ENCODE measurements at regions not wholly inside any gene's neighbourhood (a gene's known extent, or its start where the extent isn't known, plus 50 kb on each side); places are given as distances from the start of the nearest gene placed in this dataset.

GRCh38 chr10:130847170-130847569, 464.4 kb downstream of the TCERG1L start:
- WGBS, 3 donors: 2 to 4% (median 2%) methylated on average over 1 of the region's 1 CpG
- Histone ChIP-seq H3K27me3 (no peaks in the 10 kb centered on the region), H3K9me3 (no peaks in the 10 kb centered on the region), H3K4me3 (no peak overlapping the region), H3K4me1 (ENCODE audit: insufficient read depth) (no peaks in the 10 kb centered on the region), H3K36me3 (no peaks in the 10 kb centered on the region), H3K27ac (no peak overlapping the region)
- no peak for DNase-seq
- no peak for TF ChIP-seq EP300 (IDR thresholded peaks at IDR 0.05)
- TF ChIP-seq, protein P1, sequence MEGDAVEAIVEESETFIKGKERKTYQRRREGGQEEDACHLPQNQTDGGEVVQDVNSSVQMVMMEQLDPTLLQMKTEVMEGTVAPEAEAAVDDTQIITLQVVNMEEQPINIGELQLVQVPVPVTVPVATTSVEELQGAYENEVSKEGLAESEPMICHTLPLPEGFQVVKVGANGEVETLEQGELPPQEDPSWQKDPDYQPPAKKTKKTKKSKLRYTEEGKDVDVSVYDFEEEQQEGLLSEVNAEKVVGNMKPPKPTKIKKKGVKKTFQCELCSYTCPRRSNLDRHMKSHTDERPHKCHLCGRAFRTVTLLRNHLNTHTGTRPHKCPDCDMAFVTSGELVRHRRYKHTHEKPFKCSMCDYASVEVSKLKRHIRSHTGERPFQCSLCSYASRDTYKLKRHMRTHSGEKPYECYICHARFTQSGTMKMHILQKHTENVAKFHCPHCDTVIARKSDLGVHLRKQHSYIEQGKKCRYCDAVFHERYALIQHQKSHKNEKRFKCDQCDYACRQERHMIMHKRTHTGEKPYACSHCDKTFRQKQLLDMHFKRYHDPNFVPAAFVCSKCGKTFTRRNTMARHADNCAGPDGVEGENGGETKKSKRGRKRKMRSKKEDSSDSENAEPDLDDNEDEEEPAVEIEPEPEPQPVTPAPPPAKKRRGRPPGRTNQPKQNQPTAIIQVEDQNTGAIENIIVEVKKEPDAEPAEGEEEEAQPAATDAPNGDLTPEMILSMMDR (IDR thresholded peaks at IDR 0.05): no peak
- no peak for TF ChIP-seq POLR2A (IDR thresholded peaks at IDR 0.05)
- intact Hi-C loops (cut with DNase I): no loop called here

DNA sequence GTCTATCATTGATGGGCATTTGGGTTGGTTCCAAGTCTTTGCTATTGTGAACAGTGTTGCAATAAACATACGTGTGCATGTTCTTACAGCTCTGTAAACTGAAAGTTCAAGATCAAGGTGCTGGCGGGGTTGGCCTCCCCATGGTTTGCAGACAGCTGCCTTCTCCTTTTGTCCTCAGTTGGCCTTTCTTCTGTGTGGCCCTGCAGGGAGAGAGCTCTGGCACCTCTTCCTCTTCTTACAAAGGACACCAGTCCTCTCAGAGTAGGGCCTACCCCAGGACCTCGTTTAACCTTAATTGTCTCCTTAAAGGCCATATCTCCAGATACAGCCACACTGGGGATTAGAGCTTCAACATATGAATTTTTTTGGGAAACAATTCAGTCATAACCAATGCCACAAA, 462.7 kb downstream of the TCERG1L start:
- H3K4me3 ChIP-seq: no peak overlapping the region
- TF ChIP-seq POLR2A (IDR thresholded peaks at IDR 0.05) (no peak), EP300 (IDR thresholded peaks at IDR 0.05) (no peak)
- TF ChIP-seq, protein P1 (IDR thresholded peaks at IDR 0.05): no peak
- no peaks in the 10 kb centered on the region for H3K36me3 ChIP-seq
- H3K27me3 ChIP-seq: no peaks in the 10 kb centered on the region
- H3K27ac ChIP-seq: no peak overlapping the region
- H3K4me1 ChIP-seq (ENCODE audit: insufficient read depth): no peaks in the 10 kb centered on the region
- no peak for DNase-seq
- intact Hi-C loops (cut with DNase I): no loop called here
- no peaks in the 10 kb centered on the region for H3K9me3 ChIP-seq
- 84 to 90% (median 85%) methylated on average over 3 of the region's 3 CpGs for WGBS, 3 donors

DNA sequence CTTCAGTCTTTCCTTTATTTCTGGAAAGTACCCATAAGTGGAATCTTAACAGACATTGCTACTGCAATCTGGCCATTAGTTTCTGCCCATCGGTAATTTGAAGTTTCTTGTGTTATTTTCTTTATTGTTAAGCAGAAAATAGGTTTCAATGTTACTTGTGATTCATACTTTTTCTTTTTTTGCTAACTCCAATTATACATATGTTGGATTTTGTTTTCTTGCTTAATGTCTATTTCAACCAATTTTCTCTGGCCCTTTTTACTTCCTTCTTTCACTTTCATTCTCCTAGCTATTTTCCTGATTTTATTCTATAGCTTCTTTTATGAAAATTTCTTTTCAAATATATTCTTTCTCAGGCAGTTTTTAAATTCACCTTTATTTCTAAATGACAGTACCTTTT, 457.4 kb downstream of the TCERG1L start:
- TF ChIP-seq EP300 (IDR thresholded peaks at IDR 0.05): no peak
- TF ChIP-seq, protein P1 (IDR thresholded peaks at IDR 0.05): no peak
- TF ChIP-seq POLR2A (IDR thresholded peaks at IDR 0.05): no peak
- Histone ChIP-seq H3K4me1 (ENCODE audit: insufficient read depth) (no peaks in the 10 kb centered on the region), H3K27me3 (no peaks in the 10 kb centered on the region), H3K27ac (no peak overlapping the region), H3K36me3 (no peaks in the 10 kb centered on the region), H3K9me3 (peaks cover 0 to 6% of the 10 kb centered on the region in 2 donors), H3K4me3 (no peak overlapping the region)
- no peak for DNase-seq
- intact Hi-C loops (cut with DNase I): no loop called here
- 31 to 88% (median 80%) methylated on average over 1 of the region's 1 CpG for WGBS, 3 donors

- Histone ChIP-seq H3K9me3 (peaks cover 0 to 6% of the 10 kb centered on the region in 2 donors), H3K4me3 (no peak overlapping the region), H3K27ac (no peak overlapping the region), H3K4me1 (ENCODE audit: insufficient read depth) (no peaks in the 10 kb centered on the region), H3K36me3 (no peaks in the 10 kb centered on the region), H3K27me3 (no peaks in the 10 kb centered on the region)
- WGBS, 3 donors: 77 to 82% (median 81%) methylated on average over 9 of the region's 9 CpGs
- intact Hi-C loops (cut with DNase I): no loop called here
- TF ChIP-seq, protein P1 (IDR thresholded peaks at IDR 0.05): no peak
- TF ChIP-seq EP300 (IDR thresholded peaks at IDR 0.05) (no peak), POLR2A (IDR thresholded peaks at IDR 0.05) (no peak)
- DNase-seq: no peak
These were observed 453.8 kb downstream of the TCERG1L start for GRCh38 chr10:130857631-130858295.

Data from ovary (tissue), 7 donors.